ENCODE measurements at regions not wholly inside any gene's neighbourhood (a gene's known extent, or its start where the extent isn't known, plus 50 kb on each side); places are given as distances from the start of the nearest gene placed in this dataset.

- TF ChIP-seq CTCF (IDR thresholded peaks at IDR 0.05) = no peak
Observed at GRCh38 chr11:81987829-81988472, 745.7 kb downstream of the FAM181B start.

GRCh38 chr11:81986556-81987161, 747.0 kb downstream of the FAM181B start:
- no peak for TF ChIP-seq CTCF (IDR thresholded peaks at IDR 0.05)

GRCh38 chr11:81979448-81979847, 754.2 kb downstream of the FAM181B start:
- TF ChIP-seq CTCF (IDR thresholded peaks at IDR 0.05) = no peak

GRCh38 chr11:81975261-81975900, 758.3 kb downstream of the FAM181B start:
- TF ChIP-seq CTCF (IDR thresholded peaks at IDR 0.05) = no peak

- TF ChIP-seq CTCF (IDR thresholded peaks at IDR 0.05) = no peak
Observed at GRCh38 chr11:81970886-81971285, 762.8 kb downstream of the FAM181B start.

- TF ChIP-seq CTCF (IDR thresholded peaks at IDR 0.05) = no peak
Observed at GRCh38 chr11:81967242-81967641, 766.4 kb downstream of the FAM181B start.

- no peak for TF ChIP-seq CTCF (IDR thresholded peaks at IDR 0.05)
Observed at GRCh38 chr11:81966340-81966739, 767.3 kb downstream of the FAM181B start.
